GM19238 (cell line): ENCODE measurements at regions not wholly inside any gene's neighbourhood (a gene's known extent, or its start where the extent isn't known, plus 50 kb on each side); places are given as distances from the start of the nearest gene placed in this dataset.
A peak's percentile ranks its signal among the peaks of the same experiment; 100 is the strongest.
"Not testable (repeated sequence)": the region's sequence is repeated elsewhere in the genome, so short reads cannot be mapped to it uniquely, and the experiment has no call there.

Experiments
- DNase-seq: peaks from one replicate; pipeline ENCODE4 v3.0.0; 2011; ENCODE audit warnings: low spot score; ENCODE audit not compliant: insufficient read length

DNA sequence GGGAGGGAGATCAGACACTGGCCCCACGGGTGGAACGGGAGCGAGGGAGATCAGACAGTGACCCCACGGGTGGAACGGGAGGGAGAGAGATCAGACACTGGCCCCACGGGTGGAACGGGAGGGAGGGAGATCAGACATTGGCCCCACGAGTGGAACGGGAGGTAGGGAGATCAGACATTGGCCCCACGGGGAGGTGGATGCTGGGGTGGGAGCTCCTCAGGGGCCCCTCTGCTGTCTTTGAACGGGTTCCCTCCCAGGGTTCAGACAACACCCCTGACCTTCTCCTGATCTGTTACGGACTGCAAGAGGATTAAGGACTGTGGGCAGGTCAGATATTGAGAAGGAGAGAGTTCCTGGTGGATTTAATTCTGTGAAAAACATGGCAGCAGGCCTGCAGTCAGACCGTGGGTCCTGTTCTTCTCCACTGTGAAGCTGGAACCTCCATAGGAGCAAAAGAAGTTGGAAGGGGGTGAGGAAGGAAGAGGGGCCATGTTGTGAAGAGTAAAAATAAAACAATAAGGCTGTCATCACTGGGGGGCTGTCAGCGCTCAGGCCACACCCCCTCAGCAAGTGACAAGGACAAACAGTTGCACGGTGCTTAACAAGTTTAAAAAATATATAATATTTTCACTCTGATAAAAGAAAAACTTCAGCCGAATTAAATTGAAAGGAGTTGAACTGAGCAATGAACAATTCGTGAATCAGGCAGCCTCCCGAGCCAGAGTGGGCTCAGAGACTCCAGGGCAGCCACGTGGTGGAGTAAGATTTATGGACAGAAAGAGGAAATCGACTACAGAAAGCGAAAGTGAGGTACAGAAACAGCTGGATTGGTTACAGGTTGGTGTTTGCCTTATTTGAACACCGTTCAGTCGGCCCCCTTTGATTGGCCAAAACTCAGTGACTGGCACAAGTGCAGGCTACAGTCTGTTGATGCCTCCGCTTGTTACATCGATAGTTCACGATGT, 348.7 kb upstream of the TNRC6C start:
- peak; percentile 28 for DNase-seq

DNA sequence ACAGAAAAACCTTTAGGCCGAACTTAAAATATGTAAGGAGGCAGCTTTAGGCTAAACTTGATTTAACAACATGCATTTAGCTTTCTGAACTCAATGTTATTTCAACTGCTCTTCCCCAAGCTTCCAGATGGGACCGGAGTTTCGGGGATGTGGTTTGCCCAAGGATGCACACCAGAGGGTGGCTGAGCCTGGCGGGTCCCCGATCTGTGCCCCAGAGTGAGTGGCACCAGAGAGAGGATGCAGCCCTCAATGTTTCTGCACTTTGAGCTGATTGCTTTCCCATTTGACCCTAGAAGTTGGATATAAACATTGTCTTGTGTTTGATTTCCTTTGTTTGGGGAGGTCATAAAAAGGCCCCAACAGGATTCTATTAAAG, 348.0 kb upstream of the TNRC6C start:
- no peak for DNase-seq

DNA sequence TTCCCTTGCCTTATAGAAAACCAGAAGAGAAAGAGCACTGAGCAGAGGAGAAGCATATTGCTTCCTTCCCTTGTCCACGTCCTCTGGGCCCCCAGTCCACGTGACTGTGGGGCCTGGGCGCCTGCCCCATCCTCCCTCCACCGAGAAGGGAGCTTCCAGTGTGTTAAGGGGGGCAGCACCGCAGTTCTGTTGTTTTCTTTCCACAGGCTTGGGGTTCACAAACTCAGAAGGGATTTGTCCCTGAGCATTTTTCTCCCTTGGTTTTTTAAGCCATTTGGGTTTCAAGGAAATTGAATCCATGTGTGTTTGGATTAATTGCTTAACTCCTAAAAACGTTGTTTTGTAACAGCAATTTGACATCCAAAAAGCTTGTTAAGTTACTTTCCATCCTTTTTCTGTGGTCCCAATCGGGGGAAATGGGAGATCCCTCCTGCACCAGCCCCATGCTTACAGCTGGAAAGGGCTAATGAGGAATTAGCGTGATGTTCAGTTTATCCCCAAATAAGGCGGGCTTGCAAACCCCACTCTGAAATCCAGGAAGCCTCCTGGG, 347.5 kb upstream of the TNRC6C start:
- no peak for DNase-seq

DNA sequence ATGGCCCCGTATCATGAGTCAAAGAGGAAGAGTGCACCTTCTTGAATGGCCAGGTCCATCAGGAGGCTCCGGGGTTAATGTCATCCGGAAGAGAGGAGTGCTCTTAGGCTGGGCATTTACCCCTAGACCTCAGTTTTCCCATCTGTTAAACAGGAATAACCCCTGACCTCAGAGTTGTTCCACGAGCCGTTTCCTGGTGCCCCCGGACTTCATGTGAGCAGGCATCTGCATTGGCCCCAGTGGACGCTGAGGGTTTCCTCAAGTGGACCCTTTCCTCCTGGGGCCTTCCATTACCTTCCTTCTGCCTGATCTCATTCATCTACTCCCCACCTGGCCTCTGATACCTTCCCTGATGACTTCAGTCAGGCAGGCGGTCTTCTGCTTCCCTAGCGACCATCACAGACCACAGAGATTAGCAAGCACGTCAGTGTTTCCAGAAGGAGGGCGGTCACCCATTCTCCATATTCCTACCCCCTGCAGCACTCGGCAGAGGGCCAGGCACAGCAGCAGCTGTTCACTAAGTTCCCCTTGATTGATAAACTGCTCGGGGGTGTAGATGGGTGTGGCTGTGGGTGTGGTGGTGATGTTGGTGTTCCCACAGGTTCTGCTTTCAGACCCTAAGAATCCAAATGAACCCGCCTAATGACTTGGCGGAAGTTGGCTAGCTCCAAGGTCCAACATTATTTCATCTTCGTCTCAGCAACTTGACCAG, 346.6 kb upstream of the TNRC6C start:
- DNase-seq: no peak

DNA sequence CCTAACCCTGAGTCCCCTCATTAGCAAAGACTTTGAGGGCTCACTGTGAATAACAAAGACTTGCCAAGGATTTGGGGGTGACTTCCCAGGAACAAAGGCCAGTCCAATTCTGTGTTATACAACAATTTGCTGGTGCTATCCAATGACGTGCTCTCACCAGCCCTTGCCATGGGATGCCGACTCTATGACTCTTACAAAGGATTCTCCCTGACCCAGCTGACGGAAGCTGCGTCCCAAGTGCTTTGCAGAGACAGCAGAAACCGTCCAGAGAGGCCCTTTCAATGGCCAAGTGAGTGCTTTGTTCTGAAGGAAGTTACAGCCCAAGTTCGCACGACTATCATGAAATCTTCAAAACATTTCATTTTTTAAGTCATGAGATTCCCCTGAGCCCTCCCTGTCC, 345.3 kb upstream of the TNRC6C start:
- DNase-seq: no peak

DNA sequence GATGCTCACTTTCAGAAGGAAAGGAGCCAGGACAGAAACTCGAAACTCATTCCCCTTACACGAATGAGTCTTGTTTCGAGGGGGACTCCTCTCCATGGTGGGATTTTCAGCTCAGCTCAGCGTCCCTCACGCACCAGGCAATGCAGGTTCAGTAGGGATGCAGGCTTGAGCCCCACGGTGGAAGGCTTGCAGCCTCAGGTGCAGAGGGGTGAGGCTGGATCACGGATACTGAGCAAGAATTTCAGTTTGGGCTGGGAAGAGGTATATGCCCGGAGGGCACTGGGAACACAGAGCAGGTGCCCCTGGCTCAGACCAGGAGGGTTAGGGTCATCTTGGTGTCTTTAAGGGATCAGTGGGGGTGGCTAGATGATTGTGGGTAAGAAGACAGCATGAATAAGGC, 344.9 kb upstream of the TNRC6C start:
- DNase-seq: no peak

DNA sequence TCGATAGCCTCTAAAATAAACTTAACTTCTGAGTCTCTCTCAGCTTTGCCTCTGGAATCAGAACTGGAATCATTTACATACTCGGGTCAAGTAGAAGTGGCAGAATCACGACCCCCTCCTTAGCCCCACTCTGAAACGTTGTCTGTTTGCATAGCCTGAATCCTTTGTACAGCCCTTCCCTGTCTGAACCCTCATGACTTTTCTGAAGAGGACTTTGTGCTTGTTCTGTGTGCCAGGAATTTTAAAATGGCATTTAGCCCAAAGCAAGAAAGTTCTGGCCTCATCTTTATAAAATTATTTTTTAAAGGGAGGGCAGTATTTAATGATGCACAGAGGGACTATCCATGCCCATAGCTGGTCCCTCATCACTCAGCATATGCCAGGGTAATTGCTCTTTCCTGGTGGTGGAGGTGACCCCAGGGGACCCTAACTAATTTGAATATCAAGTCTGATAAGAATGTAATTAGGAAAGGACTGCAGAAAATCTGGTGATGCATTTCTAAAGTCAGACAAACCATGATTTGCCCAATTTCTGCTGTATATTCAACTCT, 342.7 kb upstream of the TNRC6C start:
- no peak for DNase-seq

DNA sequence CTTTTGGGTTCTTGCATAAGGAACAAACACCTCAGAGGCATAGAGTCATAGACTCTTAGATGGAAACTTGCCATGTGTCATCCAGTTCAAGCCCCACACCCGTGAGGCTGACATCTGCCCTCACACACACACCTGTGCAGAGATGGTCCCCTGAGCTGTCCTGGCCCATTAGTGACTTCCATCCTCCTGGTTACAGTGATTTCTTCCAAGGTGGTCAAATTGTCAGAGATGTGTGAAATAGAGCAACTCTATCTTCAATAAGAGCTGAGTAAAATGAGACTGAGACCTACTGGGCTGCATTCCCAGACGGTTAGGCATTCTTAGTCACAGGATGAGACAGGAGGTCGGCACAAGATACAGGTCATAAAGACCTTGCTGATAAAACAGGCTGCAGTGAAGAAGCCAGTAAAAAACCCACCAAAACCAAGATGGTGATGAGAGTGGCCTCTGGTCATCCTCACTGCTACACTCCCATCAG, 342.2 kb upstream of the TNRC6C start:
- no peak for DNase-seq

DNA sequence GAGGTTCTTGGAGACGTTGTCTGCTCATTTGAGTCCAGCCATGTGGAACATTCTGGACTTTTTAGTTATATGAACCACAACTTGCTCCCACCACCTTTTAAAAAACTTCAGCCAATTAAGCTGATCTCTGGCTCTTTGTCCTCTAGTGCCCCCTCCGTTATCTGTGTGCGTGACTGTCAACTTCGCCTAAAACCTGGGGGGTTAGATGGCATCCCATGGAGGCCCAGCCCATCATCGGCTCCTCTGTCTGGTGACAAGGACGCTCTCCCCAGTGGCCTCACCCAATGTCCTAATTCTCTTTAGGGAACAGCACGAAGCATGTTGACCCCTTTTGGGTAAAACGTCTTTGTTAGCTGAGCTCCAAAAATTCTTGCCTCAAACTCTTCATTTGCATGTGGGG, 341.0 kb upstream of the TNRC6C start:
- no peak for DNase-seq

DNA sequence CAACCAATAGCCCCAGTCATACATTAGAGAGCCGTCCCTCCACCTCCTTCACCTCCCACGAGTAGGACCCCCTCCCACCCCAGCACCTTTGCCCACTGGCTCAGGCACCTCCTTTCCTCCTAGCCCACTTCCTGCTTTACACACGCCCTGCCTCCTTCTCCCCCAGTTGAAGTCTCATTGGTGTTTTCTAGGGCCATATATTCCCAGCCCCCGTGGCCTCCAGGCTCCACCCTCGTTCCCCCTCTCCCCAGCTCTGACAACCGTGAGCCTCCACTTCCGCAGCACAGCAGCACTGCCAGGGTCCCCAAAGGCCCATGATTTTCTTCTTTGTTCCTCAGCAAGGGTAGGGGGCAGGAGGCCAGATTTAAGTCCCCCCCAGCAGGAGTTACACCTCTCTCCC, 340.3 kb upstream of the TNRC6C start:
- no peak for DNase-seq

DNA sequence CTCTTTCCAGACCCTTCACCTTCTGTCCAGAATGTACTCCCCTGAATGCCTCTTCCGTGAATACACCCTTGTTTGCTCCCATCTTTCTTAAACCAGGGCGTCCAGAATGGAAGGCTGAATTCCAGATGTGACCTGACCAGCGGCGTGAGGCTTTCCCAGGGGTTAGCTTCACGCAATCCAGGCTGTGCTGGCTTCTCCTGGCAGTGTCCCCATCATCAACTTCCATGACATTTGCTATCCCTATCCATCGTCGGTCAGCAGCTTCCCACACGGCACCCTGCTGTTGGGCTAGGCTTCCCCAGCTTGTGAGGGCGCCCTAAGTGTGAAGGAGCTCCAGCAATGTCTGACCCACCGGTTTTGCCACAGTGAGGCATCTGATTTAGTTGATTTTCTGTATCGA, 339.8 kb upstream of the TNRC6C start:
- DNase-seq: no peak

DNA sequence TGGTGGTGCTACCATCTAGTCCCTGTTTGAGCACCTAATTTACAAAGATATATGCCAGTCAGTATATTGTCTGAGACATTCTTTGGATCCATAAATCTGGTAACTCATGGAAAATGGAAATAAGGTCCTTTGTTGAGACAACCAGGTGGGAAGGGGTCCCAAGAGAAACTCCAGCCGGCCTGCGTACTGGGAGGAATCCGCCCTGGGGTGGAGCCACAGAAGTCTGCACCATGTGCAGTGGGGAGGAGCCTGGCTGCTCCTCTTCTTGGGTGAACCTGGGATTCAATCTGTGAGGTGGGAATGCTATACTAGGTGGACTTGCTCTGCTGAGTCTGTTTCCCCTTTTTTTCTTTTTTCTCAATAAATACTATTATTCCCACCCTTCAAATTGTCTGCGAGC, 339.2 kb upstream of the TNRC6C start:
- no peak for DNase-seq

DNA sequence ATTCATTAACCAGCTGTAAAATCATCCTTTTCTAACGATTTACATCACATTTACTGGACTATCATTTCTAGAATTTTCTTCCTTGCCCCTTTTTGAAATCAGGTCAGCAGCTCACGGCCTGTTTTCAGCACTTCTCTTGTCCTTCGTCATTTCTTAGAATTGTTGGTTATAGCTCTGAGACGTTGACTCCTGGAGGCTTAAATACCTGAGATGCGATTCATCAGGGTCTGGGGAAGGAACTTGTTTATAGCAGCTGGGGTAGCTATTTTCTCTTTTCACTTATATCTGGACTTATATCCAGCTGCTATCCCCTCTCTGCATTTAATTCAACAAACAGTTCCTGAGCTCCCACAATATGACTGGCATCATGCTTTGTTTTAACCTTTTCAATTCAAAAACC, 338.7 kb upstream of the TNRC6C start:
- no peak for DNase-seq

DNA sequence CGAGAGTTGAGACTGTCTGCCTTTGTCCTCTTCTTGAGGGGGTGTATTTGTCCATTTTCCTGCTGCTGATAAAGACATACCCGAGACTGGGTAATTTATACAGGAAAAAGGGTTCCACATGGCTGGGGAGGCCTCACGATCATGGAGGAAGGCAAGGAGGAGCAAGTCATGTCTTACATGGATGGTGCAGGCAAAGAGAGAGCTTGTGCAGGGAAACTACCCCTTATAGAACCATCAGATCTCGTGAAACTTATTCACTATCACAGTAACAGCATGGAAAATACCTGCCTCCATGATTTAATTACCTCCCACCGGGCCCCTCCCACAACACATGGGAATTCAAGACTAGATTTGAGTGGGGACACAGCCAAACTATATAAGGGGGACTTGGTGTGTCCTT, 338.2 kb upstream of the TNRC6C start:
- DNase-seq: no peak

DNA sequence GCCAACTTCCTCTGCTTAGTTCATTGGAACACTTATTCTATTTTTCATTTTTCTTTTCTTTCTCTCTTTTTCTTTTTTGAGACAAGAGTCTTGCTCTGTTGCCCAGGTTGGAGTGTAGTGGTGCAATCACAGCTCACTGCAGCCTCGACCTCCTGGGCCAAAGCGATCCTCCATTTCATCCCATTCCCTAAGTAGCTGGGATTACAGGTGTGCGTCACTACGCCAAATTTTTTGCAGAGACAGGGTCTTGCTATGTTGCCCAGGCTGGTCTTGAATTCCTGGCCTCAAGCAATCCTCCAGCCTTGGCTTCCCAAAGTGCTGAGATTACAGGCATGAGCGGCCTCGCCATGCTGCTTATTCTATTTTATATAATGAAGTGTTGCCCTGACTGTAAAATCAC, 336.4 kb upstream of the TNRC6C start:
- not testable (repeated sequence) for DNase-seq

DNA sequence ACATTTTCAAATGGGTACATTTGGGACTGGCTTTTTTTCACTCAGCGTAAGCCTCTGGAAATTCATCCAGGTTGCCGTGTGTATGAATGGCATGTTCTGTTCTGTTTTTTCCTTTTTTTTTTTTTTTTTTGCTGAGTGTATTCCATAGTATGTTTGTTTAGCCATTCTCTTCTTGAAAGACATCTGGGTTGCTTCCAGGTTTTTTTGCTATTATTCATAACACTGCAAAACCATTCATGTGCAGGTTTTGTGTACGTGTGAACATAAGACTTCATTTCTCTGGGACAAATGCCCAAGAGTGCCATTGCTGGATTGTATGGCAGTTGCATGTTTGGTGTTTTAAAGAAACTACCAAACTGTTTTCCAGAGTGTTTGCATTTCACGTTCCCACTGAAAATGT, 335.9 kb upstream of the TNRC6C start:
- DNase-seq: no peak

DNA sequence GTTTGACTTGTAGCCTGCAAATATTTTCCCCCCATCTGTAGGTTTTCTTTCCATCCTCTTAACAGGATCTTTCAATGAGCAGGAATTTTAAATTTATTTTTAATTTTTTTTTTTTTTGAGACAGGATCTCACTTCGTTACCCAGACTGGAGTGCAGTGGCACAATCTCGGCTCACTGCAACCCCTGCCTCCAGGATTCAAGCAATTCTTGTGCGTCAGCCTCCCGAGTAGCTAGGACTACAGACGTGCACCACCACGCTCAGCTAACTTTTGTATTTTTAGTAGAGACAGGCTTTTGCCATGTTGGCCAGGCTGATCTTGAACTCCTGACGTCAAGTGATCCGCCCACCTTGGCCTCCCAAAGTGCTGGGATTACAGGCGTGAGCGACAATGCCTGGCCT, 335.2 kb upstream of the TNRC6C start:
- DNase-seq: not testable (repeated sequence)

DNA sequence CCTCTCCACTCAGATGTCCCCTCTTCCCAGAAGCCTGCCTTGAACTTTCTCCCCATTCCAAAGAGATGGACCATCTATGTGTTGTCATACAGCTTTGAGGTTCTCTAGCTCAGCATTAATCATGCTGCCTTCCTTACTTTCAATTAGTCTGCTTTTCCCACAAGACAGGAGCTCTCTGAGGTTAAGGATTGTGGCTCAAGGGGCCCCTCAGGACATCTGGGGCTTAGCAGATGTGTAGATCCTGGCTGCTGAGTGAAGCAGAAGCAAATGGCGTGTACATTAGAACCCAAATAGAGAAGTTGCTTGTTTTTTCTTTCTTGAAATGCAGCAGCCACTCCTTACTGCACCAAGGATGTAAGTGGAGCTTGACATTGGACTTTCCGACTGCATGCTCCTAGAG, 330.5 kb upstream of the TNRC6C start:
- no peak for DNase-seq

DNA sequence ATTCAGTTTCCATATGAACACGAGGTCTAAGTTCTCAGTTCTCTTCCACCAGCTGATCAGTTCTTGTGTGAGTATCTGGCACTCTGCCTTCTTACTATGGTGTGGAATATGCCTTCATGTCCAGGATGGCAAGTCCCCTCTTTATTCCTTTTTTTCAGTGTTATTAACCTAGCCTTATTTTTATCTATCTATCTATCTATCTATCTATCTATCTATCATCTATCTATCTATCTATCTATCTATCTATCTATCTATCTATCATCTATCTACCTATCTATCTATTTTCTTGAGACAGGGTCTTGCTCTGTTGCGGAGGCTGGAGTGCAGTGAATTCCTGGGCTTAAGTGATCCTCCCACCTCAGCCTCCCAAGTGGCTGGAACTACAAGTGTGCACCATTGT, 329.2 kb upstream of the TNRC6C start:
- not testable (repeated sequence) for DNase-seq

DNA sequence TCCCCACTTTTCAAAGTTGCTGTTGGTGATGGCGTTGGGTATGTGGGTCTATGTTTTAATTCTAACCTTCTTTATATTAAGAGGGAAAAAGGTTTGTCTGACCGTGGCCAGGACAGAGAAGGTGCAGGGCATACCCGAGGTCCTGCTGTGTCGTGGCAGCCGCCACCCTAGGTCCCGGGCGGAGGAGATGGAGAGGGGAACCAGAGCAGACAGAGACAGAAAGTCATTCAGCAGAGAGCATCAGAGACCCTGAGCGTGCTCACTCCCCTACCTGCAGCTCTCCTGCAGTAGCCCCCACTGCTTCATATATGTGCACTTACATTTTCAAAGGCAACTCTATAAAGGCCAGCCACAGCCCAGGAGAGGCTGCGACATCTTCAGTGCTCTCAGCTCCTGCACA, 327.2 kb upstream of the TNRC6C start:
- DNase-seq: no peak

DNA sequence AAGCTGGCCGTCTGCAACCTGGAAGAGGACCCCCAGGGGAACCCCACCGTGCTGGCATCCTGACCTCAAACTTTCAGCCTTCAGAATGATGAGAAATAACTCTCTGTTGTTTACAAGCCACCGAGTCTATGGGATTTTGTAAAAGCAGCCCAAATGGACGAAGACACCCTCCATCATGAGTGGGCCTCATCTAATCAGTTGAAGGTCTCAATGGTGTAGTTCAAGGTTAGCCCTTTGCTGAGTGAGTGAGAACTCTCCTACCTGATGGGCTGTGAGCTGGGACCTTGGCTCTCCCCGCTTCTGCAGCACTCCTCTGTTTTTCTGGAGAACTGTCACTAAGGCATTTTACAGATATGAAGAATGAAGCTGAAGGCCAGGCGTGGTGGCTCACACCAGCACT, 325.9 kb upstream of the TNRC6C start:
- no peak for DNase-seq

DNA sequence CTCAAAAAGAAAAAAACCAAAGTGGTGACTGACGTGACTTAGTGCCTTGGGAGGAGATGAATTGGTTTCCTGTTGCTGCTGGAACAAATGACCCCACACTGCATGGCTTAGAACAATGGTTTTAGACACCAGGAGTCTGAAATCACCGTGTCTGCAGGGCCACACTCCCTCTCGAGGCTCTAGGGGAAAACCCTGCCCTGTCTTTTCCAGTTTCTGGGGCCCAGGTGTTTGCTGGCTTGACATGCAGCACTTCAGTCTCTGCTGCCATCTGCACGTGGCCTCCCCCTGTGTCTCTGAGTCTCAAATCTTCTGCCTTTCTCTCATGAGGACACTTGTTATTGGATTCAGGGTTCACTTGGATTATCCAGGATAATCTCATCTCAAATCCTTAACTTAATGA, 323.8 kb upstream of the TNRC6C start:
- DNase-seq: peak; percentile 29
